IMR-90 (cell line): ENCODE measurements at regions not wholly inside any gene's neighbourhood (a gene's known extent, or its start where the extent isn't known, plus 50 kb on each side); places are given as distances from the start of the nearest gene placed in this dataset.

Experiments
- BHLHE40 ChIP-seq: fragments of 150-350 bp; IDR thresholded peaks from 2 replicates; pipeline ENCODE4 v1.6.1; 2016; ENCODE audit warnings: mild to moderate bottlenecking, low read depth, low read length
- CEBPB ChIP-seq: IDR thresholded peaks from 2 replicates; pipeline ENCODE4 v1.6.1; 2012; ENCODE audit warnings: low read depth, low read length, improper control_type of control experiment
- CTCF ChIP-seq: conservative IDR thresholded peaks from 2 replicates; pipeline ENCODE4 v1.5.1; 2012; ENCODE audit warnings: mild to moderate bottlenecking, low read depth, low read length, improper control_type of control experiment
- MAFK ChIP-seq: IDR thresholded peaks from 2 replicates; pipeline ENCODE4 v1.6.1; 2012; ENCODE audit warnings: low read depth, low read length, improper control_type of control experiment
- MAZ ChIP-seq: IDR thresholded peaks from 2 replicates; pipeline ENCODE4 v1.6.1; 2012; ENCODE audit warnings: low read depth, mild to moderate bottlenecking, low read length, improper control_type of control experiment, moderate library complexity, borderline replicate concordance
- MXI1 ChIP-seq: IDR thresholded peaks from 2 replicates; pipeline ENCODE4 v1.6.1; 2012; ENCODE audit warnings: low read depth, mild to moderate bottlenecking, low read length, moderate library complexity, borderline replicate concordance
- NFE2L2 ChIP-seq: fragments of 150-350 bp; IDR thresholded peaks from 2 replicates; pipeline ENCODE4 v1.6.1; 2016; ENCODE audit warnings: low read depth, mild to moderate bottlenecking, low read length
- POLR2A ChIP-seq: IDR thresholded peaks from 2 replicates; pipeline ENCODE4 v1.6.1; 2012; ENCODE audit warnings: mild to moderate bottlenecking, low read depth, low read length
- RAD21 ChIP-seq: IDR thresholded peaks from 2 replicates; pipeline ENCODE4 v1.6.1; 2012; ENCODE audit warnings: low read length, improper control_type of control experiment
- RCOR1 ChIP-seq: IDR thresholded peaks from 2 replicates; pipeline ENCODE4 v1.6.1; 2012; ENCODE audit warnings: mild to moderate bottlenecking, low read length, improper control_type of control experiment; ENCODE audit not compliant: insufficient replicate concordance
- RFX5 ChIP-seq: IDR thresholded peaks from 2 replicates; pipeline ENCODE4 v1.8.0; 2012; ENCODE audit warnings: low read depth, mild to moderate bottlenecking, low read length, moderate library complexity
- TF ChIP-seq, protein P1 (sequence below): fragments of 150-350 bp; IDR thresholded peaks from 2 replicates; pipeline ENCODE4 v1.6.1; 2017; ENCODE audit warnings: mild to moderate bottlenecking, antibody characterized with exemption, low read length, low read depth

GRCh38 chr6:113083947-113084346, 736.8 kb downstream of the RFPL4B start:
- no peak for TF ChIP-seq CTCF
- TF ChIP-seq POLR2A: no peak
- TF ChIP-seq, protein P1, sequence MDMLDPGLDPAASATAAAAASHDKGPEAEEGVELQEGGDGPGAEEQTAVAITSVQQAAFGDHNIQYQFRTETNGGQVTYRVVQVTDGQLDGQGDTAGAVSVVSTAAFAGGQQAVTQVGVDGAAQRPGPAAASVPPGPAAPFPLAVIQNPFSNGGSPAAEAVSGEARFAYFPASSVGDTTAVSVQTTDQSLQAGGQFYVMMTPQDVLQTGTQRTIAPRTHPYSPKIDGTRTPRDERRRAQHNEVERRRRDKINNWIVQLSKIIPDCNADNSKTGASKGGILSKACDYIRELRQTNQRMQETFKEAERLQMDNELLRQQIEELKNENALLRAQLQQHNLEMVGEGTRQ: no peak
- no peak for TF ChIP-seq MAZ
- no peak for TF ChIP-seq RFX5
- no peak for TF ChIP-seq CEBPB
- no peak for TF ChIP-seq MXI1
- no peak for TF ChIP-seq NFE2L2
- TF ChIP-seq RAD21: no peak
- no peak for TF ChIP-seq BHLHE40
- TF ChIP-seq MAFK: peak; percentile 56
- TF ChIP-seq RCOR1: no peak
